OCI-LY3 (cell line): ENCODE measurements at regions not wholly inside any gene's neighbourhood (a gene's known extent, or its start where the extent isn't known, plus 50 kb on each side); places are given as distances from the start of the nearest gene placed in this dataset.

ENCODE experiments used
- CTCF ChIP-seq: fragments of 200-600, 300-600 bp; sonication (generic); IDR thresholded peaks from 2 replicates; pipeline ENCODE4 v1.5.1; 2014; ENCODE audit warnings: antibody characterized with exemption, low read length, low read depth
- EZH2phosphoT487 ChIP-seq: fragments of 200-600 bp; shearing (Covaris generic); IDR thresholded peaks from 2 replicates; pipeline ENCODE4 v1.6.1; 2018; ENCODE audit warnings: antibody characterized with exemption, mixed run types, low read depth

DNA sequence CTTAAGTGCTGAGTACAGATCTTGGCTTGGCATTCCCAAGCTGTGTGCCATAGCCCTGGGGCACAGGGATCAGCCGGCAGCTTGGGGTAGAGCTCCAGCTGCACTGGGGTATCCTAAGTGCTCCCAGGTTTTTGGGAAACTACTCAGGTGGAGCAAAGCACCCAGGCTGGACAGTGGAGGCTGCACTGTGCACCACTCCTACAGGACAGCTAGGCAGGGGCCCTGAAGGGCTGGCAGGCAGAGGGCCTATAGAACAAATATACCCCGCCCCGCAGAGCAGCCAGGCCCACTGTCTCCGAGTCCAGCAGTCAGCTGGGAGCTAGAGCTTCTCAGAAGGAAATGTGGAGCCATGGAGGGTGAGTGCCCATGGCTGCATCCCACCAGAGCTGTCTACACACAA, 691.7 kb upstream of the ADGRL2 start:
- TF ChIP-seq CTCF = no peak
- no peak for TF ChIP-seq EZH2phosphoT487
